HFFc6 (cell line): ENCODE measurements at regions not wholly inside any gene's neighbourhood (a gene's known extent, or its start where the extent isn't known, plus 50 kb on each side); places are given as distances from the start of the nearest gene placed in this dataset.

ENCODE experiments used
- DNase-seq: peaks from one replicate; pipeline ENCODE4 v3.0.0-alpha.2; 2018
- H3K27ac Mint-ChIP-seq: 2 replicates; pipeline ENCODE4 v1.8.0; 2020; ENCODE audit warnings: mild to moderate bottlenecking, mixed read lengths
- H3K27me3 Mint-ChIP-seq: 2 replicates; pipeline ENCODE4 v1.8.0; 2021; ENCODE audit warnings: mild to moderate bottlenecking, moderate library complexity, mixed read lengths; ENCODE audit not compliant: insufficient read depth
- H3K36me3 Mint-ChIP-seq: 2 replicates; pipeline ENCODE4 v1.8.0; 2021; ENCODE audit warnings: low read depth, mixed read lengths
- H3K4me1 Mint-ChIP-seq: 2 replicates; pipeline ENCODE4 v1.8.0; 2020; ENCODE audit warnings: low read depth, mixed read lengths
- H3K4me3 Mint-ChIP-seq: 2 replicates; pipeline ENCODE4 v1.8.0; 2020; ENCODE audit warnings: mild to moderate bottlenecking, moderate library complexity, mixed read lengths
- H3K9me3 Mint-ChIP-seq: 2 replicates; pipeline ENCODE4 v1.8.0; 2020; ENCODE audit warnings: mild to moderate bottlenecking, mixed read lengths
- TF ChIP-seq, protein P1 (sequence below): fragments of 200-600 bp; sonication (generic); IDR thresholded peaks from 2 replicates; pipeline ENCODE4 v1.5.0; 2021; ENCODE audit warnings: antibody characterized with exemption, mild to moderate bottlenecking

GRCh38 chr1:239784896-239785295, 306.8 kb upstream of the FMN2 start:
- Mint-ChIP-seq H3K4me1 (no peaks in the 10 kb centered on the region), H3K27ac (no peak overlapping the region), H3K4me3 (no peak overlapping the region), H3K9me3 (peaks cover 11% of the 10 kb centered on the region; the same call in 1 of the 2 replicates), H3K27me3 (no peaks in the 10 kb centered on the region), H3K36me3 (no peaks in the 10 kb centered on the region; the same call in 1 of the 2 replicates)
- TF ChIP-seq, protein P1, sequence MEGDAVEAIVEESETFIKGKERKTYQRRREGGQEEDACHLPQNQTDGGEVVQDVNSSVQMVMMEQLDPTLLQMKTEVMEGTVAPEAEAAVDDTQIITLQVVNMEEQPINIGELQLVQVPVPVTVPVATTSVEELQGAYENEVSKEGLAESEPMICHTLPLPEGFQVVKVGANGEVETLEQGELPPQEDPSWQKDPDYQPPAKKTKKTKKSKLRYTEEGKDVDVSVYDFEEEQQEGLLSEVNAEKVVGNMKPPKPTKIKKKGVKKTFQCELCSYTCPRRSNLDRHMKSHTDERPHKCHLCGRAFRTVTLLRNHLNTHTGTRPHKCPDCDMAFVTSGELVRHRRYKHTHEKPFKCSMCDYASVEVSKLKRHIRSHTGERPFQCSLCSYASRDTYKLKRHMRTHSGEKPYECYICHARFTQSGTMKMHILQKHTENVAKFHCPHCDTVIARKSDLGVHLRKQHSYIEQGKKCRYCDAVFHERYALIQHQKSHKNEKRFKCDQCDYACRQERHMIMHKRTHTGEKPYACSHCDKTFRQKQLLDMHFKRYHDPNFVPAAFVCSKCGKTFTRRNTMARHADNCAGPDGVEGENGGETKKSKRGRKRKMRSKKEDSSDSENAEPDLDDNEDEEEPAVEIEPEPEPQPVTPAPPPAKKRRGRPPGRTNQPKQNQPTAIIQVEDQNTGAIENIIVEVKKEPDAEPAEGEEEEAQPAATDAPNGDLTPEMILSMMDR = no peak
- no peak for DNase-seq

GRCh38 chr1:239785576-239785975, 306.1 kb upstream of the FMN2 start:
- Mint-ChIP-seq H3K9me3 (peaks cover 14% of the 10 kb centered on the region; the same call in 1 of the 2 replicates), H3K27me3 (no peaks in the 10 kb centered on the region; the same call in 1 of the 2 replicates), H3K36me3 (no peaks in the 10 kb centered on the region; the same call in 1 of the 2 replicates), H3K4me1 (no peaks in the 10 kb centered on the region), H3K4me3 (no peak overlapping the region), H3K27ac (no peak overlapping the region)
- no peak for DNase-seq
- TF ChIP-seq, protein P1 = no peak

GRCh38 chr1:239786464-239786863, 305.2 kb upstream of the FMN2 start:
- no peak for DNase-seq
- no peaks in the 10 kb centered on the region; the same call in 1 of the 2 replicates for H3K27me3 Mint-ChIP-seq
- H3K4me1 Mint-ChIP-seq = no peaks in the 10 kb centered on the region
- no peak overlapping the region for H3K27ac Mint-ChIP-seq
- H3K9me3 Mint-ChIP-seq = peaks cover 14% of the 10 kb centered on the region; the same call in 1 of the 2 replicates
- TF ChIP-seq, protein P1 = no peak
- no peaks in the 10 kb centered on the region; the same call in 1 of the 2 replicates for H3K36me3 Mint-ChIP-seq
- H3K4me3 Mint-ChIP-seq = no peak overlapping the region

GRCh38 chr1:239792157-239792556, 299.5 kb upstream of the FMN2 start:
- Mint-ChIP-seq H3K27me3 (no peaks in the 10 kb centered on the region; the same call in 1 of the 2 replicates), H3K9me3 (peaks cover 11% of the 10 kb centered on the region; the same call in 1 of the 2 replicates), H3K27ac (no peak overlapping the region), H3K4me1 (no peaks in the 10 kb centered on the region), H3K4me3 (no peak overlapping the region), H3K36me3 (no peaks in the 10 kb centered on the region; the same call in 1 of the 2 replicates)
- TF ChIP-seq, protein P1 = no peak
- no peak for DNase-seq

DNA sequence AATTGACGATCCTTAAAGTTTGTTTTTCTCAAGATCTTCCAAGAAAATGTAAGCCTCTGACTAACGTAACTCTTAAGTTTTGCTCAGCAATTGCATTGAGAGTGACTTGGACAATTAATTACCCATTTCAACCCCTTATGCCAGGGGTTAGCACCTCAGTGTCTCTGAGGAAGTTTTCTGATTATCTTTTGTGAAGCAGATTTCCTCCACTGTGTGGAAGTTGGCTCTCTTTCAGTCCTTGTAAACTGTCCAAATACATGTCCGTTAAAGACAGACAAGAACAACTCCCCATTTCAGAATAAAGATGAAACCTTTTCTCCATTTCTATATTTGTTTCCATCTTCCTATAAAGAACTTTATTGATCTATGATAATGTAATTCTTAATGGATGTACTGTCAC, 296.4 kb upstream of the FMN2 start:
- Mint-ChIP-seq H3K36me3 (peaks cover 5% of the 10 kb centered on the region; the same call in 1 of the 2 replicates), H3K27me3 (peaks cover 4% of the 10 kb centered on the region), H3K4me1 (no peaks in the 10 kb centered on the region), H3K27ac (no peak overlapping the region), H3K4me3 (no peak overlapping the region), H3K9me3 (peaks cover 3% of the 10 kb centered on the region; the same call in 1 of the 2 replicates)
- DNase-seq = no peak
- TF ChIP-seq, protein P1 = no peak
